GM12864 (cell line): ENCODE measurements at regions not wholly inside any gene's neighbourhood (a gene's known extent, or its start where the extent isn't known, plus 50 kb on each side); places are given as distances from the start of the nearest gene placed in this dataset.

ENCODE experiments used
- DNase-seq: peaks from one replicate; pipeline ENCODE4 v3.0.0-alpha.2; 2011; ENCODE audit warnings: low read depth
- H3K4me3 ChIP-seq: 2 replicates; pipeline ENCODE4 v1.5.1; 2011; ENCODE audit warnings: mild to moderate bottlenecking, low read depth, low read length, control low read depth
- CTCF ChIP-seq: IDR thresholded peaks from 2 replicates; pipeline ENCODE4 v1.5.1; 2011; ENCODE audit warnings: low read depth, mild to moderate bottlenecking, moderate library complexity, low read length, control low read depth, inconsistent platforms; ENCODE audit errors: missing control alignments

GRCh38 chr9:134991808-134992754 is 74.4 kb upstream of the FCN1 start:
- TF ChIP-seq CTCF, result no peak
- H3K4me3 ChIP-seq, result no peak overlapping the region
- no peak for DNase-seq

GRCh38 chr9:134992755-134993124 is 75.0 kb upstream of the FCN1 start:
- no peak for TF ChIP-seq CTCF
- H3K4me3 ChIP-seq, result no peak overlapping the region

GRCh38 chr9:134993416-134993815 is 75.7 kb upstream of the FCN1 start:
- no peak overlapping the region for H3K4me3 ChIP-seq

More at GRCh38 chr9:134992755-134993124, 75.0 kb upstream of the FCN1 start:
- no peak for DNase-seq

GRCh38 chr9:134993996-134994720 is 76.4 kb upstream of the FCN1 start:
- H3K4me3 ChIP-seq, result no peak overlapping the region
- DNase-seq, result no peak
- TF ChIP-seq CTCF, result no peak

More at GRCh38 chr9:134993416-134993815, 75.7 kb upstream of the FCN1 start:
- DNase-seq, result no peak
- no peak for TF ChIP-seq CTCF

GRCh38 chr9:134994926-134995791 is 77.4 kb upstream of the FCN1 start:
- H3K4me3 ChIP-seq, result no peak overlapping the region
- no peak for DNase-seq
- TF ChIP-seq CTCF, result no peak

- no peak overlapping the region for H3K4me3 ChIP-seq
- TF ChIP-seq CTCF, result no peak
- no peak for DNase-seq
These were observed 78.0 kb upstream of the FCN1 start for GRCh38 chr9:134995792-134996120.
